IPS DF 19.7 (cell line): ENCODE measurements at regions not wholly inside any gene's neighbourhood (a gene's known extent, or its start where the extent isn't known, plus 50 kb on each side); places are given as distances from the start of the nearest gene placed in this dataset.

Experiments
- DNase-seq: peaks from one replicate; pipeline ENCODE4 v3.0.0-alpha.2; 2013; ENCODE audit warnings: low read depth, low spot score

DNA sequence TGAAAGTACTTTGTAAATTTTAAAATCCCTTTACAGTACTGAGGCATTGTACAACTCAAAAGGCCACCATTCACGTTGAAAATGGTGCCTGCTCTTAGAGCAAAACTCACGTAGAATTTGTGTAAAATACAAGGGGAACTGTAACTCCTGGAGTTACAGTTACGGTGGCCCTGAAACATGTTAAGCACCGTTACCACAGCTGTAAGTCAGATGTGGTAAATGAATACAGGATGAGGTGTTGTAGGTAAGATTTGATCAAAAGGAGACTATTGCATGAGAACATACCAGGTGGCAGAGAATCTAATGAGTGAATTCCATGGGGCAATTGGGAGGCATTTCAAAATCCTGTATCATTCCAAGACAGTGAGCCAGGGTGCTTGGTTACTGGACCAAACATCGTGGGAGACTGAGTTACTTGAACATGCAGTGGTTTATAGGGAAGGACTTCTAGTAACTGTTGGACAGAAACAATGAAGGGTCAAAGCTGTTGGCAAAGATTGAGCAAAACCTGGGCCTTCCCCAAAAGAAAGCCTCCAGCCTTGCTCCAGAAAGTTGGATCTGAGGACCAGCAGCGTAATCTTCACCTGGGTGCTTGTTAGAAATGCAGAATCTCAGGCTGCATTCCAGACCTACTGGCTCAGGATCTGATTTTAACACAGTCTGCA, 535.8 kb upstream of the POU3F3 start:
- DNase-seq: no peak

DNA sequence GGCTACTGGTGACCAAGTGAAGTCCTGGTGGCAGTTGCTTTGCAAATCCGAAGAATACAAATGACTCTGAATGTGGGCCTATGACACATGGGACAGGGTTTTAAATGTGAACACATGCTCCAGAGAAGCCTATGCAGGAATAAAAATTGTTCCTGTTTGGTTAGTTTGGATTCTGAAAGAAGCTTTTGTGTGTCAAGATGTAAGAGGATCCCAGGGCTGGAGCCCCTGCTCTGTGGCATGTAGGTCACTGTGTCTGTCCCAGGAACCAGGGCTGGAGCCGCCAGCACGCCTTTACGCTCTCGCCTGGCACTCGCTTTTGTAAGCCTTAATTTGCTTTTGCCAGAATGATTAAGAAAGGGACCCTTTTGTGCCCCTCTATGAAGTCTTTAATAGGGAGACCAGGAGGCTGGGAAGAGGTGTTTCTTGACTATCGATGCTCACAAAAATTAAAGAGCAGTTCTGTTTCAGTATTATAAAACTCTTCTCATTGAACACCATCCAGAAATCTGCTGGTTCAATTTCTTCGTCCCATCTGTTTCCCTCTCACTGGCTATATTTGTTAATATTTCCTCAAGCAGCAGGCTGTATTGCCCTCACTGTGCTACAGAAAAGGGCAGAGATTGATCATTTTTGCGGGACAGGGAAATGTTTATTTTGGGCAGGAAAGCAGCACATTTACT, 532.7 kb upstream of the POU3F3 start:
- DNase-seq: no peak

DNA sequence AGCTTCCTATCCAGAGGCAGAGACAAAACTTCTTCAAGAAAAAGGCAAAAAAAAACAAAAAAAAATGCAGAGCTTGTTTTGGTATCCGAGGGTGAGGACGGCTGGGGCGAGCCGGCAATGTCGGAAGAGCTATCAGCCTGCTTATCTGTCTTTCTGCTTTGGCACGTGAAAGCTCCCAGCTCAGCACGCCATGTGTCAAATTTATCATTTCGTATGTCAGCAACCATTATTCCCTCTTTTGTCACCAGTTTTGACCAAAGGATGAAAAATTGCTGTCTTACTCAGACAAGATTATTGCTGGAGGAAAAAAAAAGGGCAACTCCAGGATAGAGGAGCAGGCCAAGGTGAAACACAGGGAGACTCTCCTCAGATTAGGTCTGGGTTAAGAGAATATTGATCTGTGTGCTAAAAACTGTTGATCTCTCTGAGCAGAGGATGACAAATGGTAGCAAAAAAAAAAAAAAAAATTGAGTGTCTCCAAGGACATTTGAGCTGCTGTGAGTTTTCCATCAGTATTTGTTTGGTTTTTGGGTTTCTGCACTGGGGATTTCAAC, 532.0 kb upstream of the POU3F3 start:
- no peak for DNase-seq

DNA sequence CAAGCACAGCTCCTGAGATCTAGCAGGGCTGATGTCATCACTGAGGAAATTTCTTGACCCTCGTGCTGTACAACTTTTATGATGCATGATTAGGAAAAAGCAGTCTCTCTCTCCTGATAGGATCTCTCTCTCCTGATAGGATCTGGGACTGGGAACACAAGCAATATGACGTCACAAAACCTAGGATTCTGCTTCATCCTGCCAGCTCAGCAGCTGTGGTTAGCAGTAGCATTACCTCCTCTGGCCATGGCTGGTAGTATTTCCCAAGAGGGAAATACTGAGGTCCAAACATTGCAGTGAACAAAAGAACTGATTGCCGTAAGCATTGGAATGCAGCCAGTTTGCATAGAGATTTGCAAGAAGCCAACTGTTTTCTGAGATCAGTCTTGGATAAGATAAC, 521.2 kb upstream of the POU3F3 start:
- DNase-seq: peak; percentile 17

DNA sequence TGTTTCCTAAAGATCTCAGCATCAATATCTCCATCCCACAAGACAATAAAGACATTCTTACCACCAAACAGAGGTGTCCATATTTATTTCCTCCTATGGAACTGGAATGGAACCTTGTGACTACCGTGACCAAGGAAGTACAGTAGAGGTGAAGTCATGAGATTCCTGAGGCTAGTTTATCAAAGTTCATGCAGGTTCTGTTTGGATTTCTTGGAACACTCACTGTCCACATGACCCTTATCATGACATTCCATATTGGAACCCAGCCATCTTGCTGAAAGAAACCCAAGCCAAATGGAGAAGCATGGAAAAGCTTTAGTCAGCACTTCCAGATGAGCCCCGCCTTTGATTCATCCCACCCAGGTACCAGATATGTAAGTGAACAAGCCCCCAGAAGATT, 516.0 kb upstream of the POU3F3 start:
- DNase-seq: no peak

DNA sequence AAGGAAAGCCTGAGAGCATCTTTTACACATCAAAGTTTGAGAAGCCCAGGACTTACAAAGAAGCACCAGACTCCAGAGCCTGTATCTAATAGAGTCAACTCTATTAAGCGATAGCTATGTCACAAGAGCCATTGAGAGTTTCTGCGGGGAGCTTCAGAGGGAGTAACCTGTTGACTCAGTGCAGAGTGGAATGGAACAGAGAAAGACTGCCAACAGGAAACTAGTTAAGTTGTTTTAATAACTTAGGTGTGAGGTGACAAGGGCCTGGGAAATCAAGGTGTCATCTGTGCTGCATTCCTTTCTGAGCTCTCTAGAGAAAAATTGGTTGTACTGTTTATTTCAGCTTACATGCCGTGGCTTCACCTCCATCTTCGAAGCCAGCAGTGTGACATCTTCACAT, 513.8 kb upstream of the POU3F3 start:
- DNase-seq: no peak

DNA sequence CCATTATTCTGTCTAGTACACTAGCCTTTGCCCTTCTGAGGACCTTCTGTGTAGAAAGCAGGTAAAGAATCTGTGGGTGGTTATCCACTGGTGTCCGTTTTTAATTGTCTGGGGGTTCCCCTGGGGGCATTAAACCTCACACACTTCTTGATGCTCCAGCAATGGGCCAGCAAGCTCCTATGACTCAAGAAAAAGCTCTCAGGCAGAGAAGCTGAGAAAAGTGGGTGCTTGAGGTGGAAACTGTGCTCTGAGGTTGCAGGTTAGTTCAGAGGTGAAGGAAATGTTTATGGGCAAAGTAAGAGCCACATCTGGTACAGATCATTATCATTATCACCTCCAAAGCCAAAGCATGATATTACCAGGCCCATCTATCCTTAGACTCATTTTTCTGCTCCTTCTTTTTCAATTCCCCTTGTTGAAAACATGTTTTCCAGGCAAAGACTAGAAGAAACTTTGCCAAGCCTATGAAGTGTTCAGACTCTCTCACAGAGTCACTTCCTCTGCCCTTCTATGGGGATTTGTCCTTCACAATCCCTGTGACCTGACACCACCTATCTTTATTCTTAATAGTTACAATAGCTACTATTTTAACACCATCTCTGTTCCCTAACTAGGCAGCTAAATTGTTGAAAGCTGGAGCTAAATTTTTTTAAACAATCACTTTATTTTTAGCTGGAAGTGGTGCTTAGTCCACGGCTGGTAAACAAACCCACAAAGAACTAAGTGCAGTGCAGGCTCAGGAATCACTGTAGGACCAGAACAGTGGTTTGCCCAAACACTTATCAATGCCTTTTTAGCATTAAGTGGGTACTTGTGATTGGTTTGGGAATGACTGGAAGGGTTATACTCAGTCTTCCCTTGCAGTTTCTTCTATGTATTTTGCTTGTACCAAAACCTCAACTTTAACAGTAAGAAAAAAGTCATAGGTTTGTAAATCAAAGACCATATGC, 512.8 kb upstream of the POU3F3 start:
- DNase-seq: no peak

DNA sequence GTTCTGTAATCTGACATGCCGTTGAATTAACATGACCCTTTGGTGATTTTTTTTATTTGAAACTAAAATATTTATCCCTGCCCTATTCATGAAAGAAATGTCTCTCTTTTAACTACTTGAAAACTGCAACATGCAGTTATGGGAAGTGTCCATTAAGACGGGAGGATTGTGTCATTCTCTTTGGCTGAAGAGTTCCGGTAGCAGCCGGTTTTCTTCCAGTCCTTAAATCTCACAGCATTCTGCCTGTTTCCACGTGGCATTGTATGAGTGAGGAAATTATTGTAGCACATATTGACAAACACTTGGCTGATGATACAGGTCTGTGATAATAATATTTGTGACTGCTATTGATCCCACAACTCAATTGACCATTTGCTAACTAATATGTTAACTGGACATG, 509.6 kb upstream of the POU3F3 start:
- no peak for DNase-seq

DNA sequence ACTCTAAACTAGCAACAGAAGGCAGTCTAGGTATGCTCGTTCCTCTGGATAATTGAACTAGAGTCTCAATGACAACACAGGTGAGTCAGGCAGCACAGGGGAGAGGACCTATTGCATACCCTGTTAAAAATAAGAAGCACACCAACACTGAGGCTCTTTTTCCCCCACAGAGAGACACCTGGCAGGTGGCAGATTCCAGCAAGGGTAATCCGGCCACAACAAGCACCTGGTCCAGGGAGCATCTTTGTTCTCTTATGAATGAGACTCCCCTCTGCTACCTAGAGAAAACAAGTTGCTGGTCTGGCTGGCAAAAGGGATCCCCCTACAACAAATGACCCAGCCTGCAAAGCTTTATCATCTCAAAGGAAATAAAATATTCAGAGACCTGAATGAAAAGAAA, 508.9 kb upstream of the POU3F3 start:
- no peak for DNase-seq

DNA sequence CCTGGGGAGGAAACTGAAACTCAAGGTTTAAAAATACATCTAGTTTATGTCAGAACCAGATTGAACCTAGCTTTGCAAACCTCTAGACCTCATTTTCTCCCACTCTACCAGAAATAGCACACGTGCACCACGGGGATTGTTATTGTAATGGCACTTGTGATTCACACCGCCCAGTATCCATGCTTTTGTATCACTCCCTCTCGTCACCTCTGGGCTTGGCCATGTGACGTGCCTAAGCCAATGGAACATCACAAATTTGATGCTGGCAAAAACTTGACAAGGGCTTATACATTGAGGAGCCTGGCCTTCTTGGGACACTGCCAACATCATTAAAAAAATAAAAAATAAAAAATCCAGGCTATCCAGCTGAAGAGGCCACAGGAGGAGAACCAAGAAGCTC, 495.8 kb upstream of the POU3F3 start:
- no peak for DNase-seq

DNA sequence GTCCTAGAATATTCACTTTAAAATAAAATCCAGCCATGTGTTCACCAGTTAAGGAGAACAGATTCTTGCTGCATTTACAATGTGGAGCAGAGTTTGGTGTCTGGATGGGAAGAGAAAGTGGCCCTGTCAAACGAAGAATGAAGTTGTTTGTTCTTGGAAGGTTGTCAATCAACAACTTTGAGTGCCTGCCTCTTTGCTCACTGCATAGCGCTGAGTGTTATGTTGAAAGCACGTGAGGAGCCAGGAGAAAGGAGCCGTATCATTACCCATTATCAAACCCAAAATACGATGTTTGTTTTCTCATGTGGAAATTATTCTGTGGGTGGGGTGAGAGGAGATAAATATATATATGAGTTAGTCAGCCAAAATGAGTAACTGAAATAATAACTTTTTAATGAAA, 492.5 kb upstream of the POU3F3 start:
- no peak for DNase-seq

DNA sequence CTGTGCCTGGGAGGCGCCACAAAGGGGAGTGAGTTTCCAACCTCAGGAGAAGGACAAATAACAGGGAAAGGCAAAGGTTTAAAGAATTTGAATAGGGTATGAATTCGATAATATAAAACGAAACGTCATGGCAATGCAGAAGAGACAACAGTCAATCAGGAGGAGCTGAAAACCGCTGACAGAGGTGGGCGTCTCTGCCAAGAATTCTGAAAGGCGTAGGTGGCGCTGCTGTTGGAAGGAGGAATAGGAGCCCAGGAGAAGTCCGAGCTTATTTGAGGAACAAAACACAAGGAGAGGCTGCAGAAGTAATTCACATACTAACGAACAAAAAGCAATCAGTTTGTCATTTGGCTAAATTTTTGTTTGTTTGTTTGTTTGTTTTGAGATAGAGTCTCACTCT, 485.8 kb upstream of the POU3F3 start:
- no peak for DNase-seq

DNA sequence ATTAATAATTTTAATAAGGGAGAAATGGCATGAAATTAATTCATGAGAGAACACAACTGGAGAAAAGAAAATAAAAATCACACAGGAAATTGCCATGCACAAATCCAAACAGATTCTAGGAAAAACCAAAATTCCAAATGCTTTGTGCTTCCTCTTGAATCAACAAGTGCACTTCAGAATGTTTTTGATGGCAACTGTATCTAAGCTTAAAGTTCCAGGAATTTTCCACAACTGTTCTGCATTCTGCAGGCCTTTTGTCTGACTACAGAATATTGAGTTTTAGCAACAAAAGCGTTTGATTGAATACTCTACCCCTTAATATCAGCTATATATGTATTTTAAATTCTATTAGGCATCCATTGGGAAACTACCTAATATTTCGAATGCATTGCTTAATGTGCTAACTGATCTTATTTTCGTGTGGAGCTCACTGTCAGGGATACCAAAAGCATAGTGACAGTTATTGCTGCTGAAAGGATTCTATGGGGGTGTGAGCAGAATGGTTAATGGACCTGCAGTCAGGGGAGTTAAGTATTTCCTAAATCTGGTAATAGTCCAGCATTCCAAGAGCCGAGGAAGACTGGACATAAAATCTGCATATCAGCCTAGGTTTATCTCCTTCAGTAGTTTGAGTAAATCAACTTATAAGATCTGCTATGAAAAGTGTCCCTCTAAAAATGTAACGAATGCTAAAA, 482.7 kb upstream of the POU3F3 start:
- no peak for DNase-seq

DNA sequence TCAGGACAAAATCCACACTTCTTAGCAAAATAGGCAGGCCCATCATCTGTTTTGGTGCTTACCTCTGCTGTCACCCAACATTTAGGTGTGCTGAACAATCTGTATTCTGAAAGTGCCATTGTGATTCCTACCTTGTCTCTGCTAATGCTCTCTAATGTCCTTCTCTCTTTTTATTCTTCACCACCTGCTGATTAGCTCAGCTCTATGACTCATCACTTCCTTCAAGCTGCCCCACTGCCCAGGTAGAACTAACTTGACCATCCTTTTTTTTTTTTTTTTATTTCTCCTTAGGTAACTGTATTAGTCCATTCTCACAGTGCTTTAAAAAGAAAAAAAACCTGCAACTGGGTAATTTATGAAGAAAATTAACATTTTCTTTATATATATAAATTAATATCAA, 478.7 kb upstream of the POU3F3 start:
- no peak for DNase-seq

DNA sequence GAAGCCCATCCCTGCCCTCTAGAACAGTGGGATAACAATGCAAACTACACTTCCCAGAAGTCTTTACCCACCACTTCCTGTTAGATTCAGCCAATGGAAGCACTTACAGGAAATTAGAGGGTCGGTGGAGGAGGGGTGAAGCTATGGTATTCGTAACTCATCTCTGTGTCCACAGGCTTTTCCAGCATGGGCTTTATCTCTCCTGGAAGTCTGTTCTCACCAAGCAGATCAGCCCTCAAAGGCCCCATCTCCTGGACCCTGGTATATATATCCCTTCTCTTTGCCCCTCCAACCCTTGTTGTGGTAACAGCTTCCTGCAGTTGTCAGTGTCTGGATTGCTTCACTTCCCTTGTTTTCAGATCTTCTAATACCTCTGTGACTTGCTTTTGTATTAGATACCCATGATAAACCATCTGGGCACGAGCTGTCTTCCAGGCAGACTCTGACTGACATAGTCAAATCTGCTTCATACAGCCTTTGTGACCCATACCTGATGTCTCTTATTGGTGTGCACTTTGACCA, 475.0 kb upstream of the POU3F3 start:
- peak; percentile 38 for DNase-seq

DNA sequence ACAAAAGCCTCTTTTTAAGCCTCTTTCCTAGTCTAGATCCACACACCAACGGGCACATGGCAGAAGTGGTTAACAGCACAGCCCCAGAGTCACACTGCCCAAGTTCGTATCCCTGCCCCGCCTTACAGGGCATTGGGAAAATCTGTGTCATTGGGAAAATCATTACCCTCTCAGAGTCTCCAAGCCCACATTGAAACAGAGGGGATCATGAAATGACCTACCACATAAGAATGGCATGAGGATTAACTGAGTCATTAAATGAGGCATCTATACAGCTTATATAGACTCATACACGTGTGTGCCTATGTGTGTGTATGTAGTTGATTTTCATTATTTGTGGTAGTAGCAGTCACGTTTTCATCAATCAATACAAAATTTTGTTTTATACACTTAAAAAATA, 469.0 kb upstream of the POU3F3 start:
- DNase-seq: no peak

DNA sequence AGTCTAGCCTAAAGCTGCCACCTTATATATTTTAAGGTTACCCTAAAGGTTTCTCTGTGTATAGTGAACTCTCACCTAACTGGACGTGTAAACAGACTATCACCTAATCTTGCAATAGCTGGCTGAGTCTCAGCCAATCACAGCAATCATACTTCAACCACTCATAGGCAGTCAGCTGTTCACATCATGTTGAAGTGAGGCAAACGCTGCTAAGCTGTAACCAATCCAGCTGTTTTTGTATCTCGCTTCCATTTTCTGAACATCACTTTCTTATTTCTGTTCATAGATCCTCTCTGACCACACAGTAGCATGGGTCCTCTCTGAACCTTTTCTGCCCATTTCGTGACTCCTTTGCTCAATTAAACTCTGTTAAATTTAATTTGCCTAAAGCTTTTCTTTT, 468.2 kb upstream of the POU3F3 start:
- DNase-seq: no peak

DNA sequence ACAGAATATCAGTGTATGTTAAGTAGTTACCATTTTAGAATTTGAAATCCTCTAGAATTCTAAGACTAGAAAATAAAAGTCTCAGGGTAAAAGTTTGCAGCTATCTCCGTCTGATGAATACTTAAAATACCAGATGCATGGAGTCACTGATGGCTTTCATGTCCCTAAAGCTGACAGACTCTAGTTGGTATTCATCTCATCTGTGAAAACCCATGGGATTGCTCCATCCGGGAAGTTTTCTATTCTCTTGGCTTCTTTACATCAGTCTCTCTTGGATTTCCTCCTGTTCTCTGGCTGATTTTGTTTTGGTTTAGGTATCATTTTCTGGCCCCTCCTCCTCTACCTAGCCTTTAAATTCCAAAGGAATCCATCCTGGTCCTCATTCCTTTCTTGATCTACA, 465.6 kb upstream of the POU3F3 start:
- DNase-seq: peak; percentile 28

DNA sequence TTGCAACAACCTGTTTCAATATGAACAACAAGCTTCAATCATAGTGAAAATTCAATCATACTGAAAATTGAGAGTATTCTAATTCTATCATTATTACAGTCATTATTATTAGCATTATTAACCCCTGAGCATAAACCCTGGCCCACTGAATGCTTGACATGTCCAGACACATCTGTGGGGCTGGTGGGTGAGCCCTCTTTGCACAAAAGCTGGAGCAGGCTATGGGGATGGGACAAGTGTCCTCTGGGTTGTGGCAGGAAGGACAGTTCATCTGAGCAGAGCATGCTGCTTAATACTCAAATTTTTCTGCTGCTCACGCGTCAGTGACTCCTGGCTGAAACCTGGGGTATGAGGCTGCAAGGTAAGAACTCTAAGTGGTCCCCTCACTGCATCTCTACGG, 451.1 kb upstream of the POU3F3 start:
- DNase-seq: no peak

DNA sequence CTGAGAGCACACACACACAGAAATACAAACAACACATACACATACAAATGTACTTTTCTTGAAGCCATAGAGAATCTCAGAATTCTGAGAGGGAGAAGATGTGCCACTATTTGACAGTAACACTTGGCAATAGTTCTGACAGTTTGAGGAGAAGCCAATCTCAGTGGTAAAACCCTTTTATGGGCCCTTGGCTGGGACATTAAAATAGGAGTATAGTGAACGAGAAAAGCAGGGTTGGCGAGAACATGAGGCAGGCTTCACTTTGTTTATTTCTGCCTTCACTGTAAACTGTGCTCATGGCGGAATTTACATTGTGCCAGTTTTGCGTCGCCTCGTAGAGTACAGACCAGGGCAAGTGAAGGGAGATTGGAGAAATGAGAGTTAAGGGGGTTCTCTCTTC, 449.4 kb upstream of the POU3F3 start:
- DNase-seq: no peak

DNA sequence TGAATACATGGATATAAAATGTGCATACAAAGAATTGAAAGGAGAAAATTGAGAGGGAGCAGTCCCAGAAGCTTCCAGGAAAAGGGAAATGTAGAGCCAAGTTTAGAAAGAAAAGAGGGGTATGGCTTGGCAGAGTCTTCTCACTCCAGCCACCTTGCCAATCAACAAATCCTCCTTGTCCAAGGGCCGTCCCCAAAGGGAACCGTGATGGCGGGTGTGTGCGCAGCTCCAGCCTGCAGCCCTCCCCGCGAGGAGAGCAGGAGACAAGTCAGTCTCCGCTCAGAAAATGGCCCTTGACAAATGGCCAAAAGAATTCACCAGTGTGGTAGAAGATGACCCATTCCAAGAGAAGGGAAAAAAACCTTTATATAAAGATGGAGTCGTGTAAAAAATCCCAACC, 448.3 kb upstream of the POU3F3 start:
- DNase-seq: no peak
